Choroid plexus epithelial cell (primary cell): ENCODE measurements at regions not wholly inside any gene's neighbourhood (a gene's known extent, or its start where the extent isn't known, plus 50 kb on each side); places are given as distances from the start of the nearest gene placed in this dataset.

ENCODE experiments used
- DNase-seq: peaks from one replicate; pipeline ENCODE4 v3.0.0-alpha.2; 2010; ENCODE audit warnings: low read depth
- H3K4me3 ChIP-seq: 2 replicates; pipeline ENCODE4 v1.5.1; 2011; ENCODE audit warnings: low read depth, mild to moderate bottlenecking, control low read depth, low read length, moderate library complexity
- TF ChIP-seq, protein P1 (sequence below): conservative IDR thresholded peaks from 2 replicates; pipeline ENCODE4 v1.5.1; 2011; ENCODE audit warnings: low read depth, mild to moderate bottlenecking, control low read depth, inconsistent platforms, low read length, moderate library complexity

DNA sequence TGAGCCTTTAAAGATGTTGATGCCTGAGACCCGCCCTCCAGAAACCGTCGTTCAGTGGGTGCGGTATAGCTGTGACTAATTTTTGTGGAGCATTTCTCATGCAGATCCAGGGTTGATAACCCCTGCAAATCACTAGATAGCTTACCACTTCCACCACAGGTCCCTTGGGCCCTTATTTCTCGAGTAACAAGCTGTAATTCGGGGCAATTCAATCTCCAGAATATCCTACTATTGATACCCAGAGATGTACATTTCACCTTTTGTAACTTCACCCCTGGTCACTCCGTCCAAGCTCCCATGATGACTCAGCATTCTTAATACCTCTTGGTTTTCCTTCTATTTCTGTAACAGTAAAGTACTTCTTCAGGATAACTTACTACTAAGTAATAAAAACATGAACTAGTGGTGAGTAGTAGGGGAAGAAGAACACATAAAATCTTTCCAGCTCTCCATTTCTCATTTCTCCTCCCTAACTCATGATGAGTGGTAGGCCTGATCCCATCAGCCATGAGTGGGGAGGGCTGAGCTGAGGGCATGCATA is 71.9 kb upstream of the UBL3 start:
- TF ChIP-seq, protein P1, sequence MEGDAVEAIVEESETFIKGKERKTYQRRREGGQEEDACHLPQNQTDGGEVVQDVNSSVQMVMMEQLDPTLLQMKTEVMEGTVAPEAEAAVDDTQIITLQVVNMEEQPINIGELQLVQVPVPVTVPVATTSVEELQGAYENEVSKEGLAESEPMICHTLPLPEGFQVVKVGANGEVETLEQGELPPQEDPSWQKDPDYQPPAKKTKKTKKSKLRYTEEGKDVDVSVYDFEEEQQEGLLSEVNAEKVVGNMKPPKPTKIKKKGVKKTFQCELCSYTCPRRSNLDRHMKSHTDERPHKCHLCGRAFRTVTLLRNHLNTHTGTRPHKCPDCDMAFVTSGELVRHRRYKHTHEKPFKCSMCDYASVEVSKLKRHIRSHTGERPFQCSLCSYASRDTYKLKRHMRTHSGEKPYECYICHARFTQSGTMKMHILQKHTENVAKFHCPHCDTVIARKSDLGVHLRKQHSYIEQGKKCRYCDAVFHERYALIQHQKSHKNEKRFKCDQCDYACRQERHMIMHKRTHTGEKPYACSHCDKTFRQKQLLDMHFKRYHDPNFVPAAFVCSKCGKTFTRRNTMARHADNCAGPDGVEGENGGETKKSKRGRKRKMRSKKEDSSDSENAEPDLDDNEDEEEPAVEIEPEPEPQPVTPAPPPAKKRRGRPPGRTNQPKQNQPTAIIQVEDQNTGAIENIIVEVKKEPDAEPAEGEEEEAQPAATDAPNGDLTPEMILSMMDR, result no peak
- DNase-seq, result peak; percentile 29
- no peak overlapping the region for H3K4me3 ChIP-seq

DNA sequence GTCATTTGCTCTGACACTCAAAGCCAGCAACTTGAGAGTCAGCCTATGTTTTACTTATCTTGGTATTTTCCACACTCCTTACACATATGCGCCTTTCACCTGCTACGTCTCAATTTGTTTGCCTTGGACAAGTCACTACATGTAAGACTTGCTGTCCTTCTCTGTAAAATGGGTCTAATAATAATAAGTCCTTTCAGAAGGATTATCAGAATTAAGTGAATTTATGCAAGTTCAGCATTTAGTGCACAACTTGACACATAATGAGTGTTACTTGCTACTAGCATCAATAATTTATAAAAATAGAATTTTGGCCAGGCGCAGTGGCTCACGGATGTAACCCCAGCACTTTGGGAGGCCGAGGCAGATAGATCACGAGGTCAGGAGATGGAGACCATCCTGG is 71.1 kb upstream of the UBL3 start:
- TF ChIP-seq, protein P1, result no peak

DNA sequence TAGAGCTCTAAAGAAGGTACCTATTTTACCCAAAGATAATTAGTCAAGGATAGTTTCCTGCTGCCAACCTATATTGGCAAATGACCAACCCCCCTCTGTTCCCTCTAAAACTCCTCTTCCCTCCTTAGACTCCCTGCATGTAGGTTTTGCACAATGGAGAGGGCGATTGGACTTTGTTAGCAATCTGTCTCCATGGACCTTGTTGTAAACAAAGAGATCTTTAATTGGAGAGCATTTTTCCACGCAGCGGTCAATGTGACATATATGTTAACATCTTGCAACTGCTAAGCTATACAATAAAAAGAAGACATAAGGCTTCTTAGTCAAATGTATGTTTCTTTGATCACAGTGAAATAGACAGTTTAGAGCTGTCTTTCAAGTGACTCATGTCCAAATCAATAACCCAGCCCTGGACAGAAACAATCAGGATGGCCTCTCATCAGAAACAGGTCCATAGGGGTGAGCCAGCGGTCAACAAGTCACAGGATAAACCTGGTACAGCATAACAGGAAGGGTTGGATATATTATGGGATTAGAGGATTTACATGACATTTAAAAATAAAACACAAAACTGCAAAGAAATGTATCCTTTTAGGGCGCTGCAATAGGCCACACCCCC is 69.7 kb upstream of the UBL3 start:
- no peak overlapping the region for H3K4me3 ChIP-seq
- TF ChIP-seq, protein P1, result no peak
- no peak for DNase-seq

More for the DNA sequence above, 71.1 kb upstream of the UBL3 start:
- no peak overlapping the region for H3K4me3 ChIP-seq
- DNase-seq, result no peak

DNA sequence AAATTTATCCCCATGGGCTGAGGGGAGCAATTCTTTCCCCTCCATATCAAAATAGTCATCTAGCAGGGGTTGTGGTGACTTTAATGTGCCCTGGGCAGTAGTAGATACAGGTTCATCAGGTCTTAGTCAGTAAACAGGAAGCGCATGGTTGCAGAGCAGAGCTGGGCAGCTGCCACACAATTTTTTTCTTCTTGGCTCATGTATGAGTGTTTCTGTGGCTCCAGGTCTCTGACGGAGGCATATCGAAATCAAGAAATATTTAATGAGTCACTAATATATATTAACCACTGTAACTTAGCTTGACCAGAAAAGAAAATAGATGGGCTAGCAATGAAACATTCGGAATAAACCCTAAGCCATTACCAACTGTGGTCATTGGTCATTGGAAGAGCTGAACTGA is 68.4 kb upstream of the UBL3 start:
- TF ChIP-seq, protein P1, result no peak
- no peak overlapping the region for H3K4me3 ChIP-seq
- peak; percentile 79 for DNase-seq

DNA sequence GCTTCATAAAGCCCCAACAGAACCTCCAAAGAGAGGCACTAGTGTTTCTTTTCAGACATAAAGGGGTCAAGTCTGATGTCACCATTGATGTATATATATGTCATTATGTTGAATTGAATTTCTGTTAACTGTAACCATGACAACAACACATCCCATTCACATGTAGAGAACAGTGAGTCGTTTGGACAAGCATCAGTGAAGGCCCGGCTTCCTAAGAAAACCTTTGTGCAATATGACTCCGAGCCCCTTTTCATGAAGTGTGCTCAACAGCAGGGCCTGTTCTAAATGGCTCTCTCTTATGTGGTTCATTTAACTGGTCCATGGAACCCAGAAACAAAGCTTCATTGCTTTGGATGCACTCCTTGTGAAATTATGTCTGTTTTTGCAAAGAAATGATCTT is 67.2 kb upstream of the UBL3 start:
- TF ChIP-seq, protein P1, result no peak
- DNase-seq, result peak; percentile 5

DNA sequence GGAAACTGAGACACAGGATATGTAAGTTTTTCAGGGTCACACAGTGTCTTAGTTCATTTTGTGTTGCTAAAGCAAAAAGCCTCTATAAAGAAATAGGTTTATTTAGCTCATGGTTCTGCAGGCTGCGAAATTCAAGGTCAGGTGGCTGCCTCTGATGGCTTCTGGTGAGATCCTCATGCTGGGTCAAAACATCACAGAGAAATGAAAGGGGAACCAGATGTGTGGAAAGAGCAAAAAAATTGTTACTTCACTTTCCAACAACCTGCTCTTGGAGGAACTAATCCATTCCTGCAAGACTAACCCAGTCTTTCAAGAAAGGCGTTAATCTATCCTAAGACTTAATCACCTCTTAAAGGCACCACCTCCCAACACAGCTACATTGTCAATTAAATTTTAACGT is 64.2 kb upstream of the UBL3 start:
- no peak for DNase-seq
- H3K4me3 ChIP-seq, result no peak overlapping the region

More for the DNA sequence above, 67.2 kb upstream of the UBL3 start:
- no peak overlapping the region for H3K4me3 ChIP-seq

More for the DNA sequence above, 64.2 kb upstream of the UBL3 start:
- TF ChIP-seq, protein P1, result no peak
